Sigmoid colon (tissue), 6 donors: ENCODE measurements at regions not wholly inside any gene's neighbourhood (a gene's known extent, or its start where the extent isn't known, plus 50 kb on each side); places are given as distances from the start of the nearest gene placed in this dataset.

Experiments used
- DNase-seq: peaks from one replicate; pipeline ENCODE4 v3.0.0-alpha.2; 2019
- H3K27ac ChIP-seq, 4 donors: fragments of 200-600 bp; sonication (generic); one replicate each; pipeline ENCODE4 v1.5.1; 2016 to 2019; ENCODE audit warnings: mild to moderate bottlenecking in 1 of 4
- H3K27me3 ChIP-seq, 3 donors: fragments of 200-600 bp; sonication (generic); one replicate each; pipeline ENCODE4 v1.5.1; 2019; ENCODE audit warnings: mild to moderate bottlenecking in 1 of 3
- H3K36me3 ChIP-seq, 4 donors: fragments of 200-600 bp; sonication (generic); one replicate each; pipeline ENCODE4 v1.5.1; 2016 to 2019
- H3K4me1 ChIP-seq, 4 donors: fragments of 200-600 bp; sonication (generic); one replicate each; pipeline ENCODE4 v1.5.1; 2017 to 2019
- H3K4me3 ChIP-seq, 4 donors: fragments of 200-600 bp; sonication (generic); one replicate each; pipeline ENCODE4 v1.5.1; 2017 to 2019; ENCODE audit warnings: mild to moderate bottlenecking in 2 of 4, moderate library complexity in 1 of 4
- H3K9me3 ChIP-seq, 4 donors: fragments of 200-600 bp in 3 of 4; sonication (generic) in 3 of 4; one replicate each; pipeline versions ENCODE4 v1.5.1 to v1.6.1; 2013 to 2019
- CTCF ChIP-seq, 4 experiments: fragments of 450-650 bp in 3 of 4; fragments of 200-600 bp in 1 of 4; IDR thresholded peaks; one replicate each; pipeline ENCODE4 v1.5.1; 2016 to 2019; ENCODE audit warnings: antibody characterized with exemption in 4 of 4, mild to moderate bottlenecking in 3 of 4, moderate library complexity in 2 of 4
- EP300 ChIP-seq, 4 donors: sonication (generic); formaldehyde crosslinking; IDR thresholded peaks; one replicate each; pipeline ENCODE4 v1.6.1; 2017; ENCODE audit warnings: antibody characterized with exemption in 4 of 4
- POLR2A ChIP-seq, 2 donors: fragments of 450-650 bp; IDR thresholded peaks; one replicate each; pipeline ENCODE4 v1.6.1; 2016; ENCODE audit warnings: antibody characterized with exemption in 2 of 2, mild to moderate bottlenecking in 2 of 2, moderate library complexity in 2 of 2
- POLR2AphosphoS5 ChIP-seq, 4 donors: sonication (generic); formaldehyde crosslinking; IDR thresholded peaks; one replicate each; pipeline ENCODE4 v1.6.1; 2017; ENCODE audit warnings: antibody characterized with exemption in 4 of 4
- WGBS, 2 donors: extraction: QIAGEN DNeasy Blood & Tissue Kit; methylation state at CpG; one replicate each; pipeline ENCODE4 v1.1.7; 2013; 5-methylcytosine and 5-hydroxymethylcytosine counted together
- intact Hi-C: fragments of 100-400 bp; cut with DNase I; formaldehyde crosslinking; loops from one replicate; pipeline ENCODE4 v1.15.1; 2023
- donor health status: healthy with polysubstance abuse.
- donor health status: healthy.

- intact Hi-C loops, result no loop called here
- TF ChIP-seq CTCF (IDR thresholded peaks at IDR 0.05) (no peak), POLR2A (IDR thresholded peaks at IDR 0.05) (no peak), EP300 (IDR thresholded peaks at IDR 0.05) (no peak), POLR2AphosphoS5 (IDR thresholded peaks at IDR 0.05) (no peak)
- 73 to 82% methylated on average over 5 of the region's 5 CpGs for WGBS, 2 donors
- Histone ChIP-seq H3K4me1 (peaks cover 0 to 12% (median 0%) of the 10 kb centered on the region in 4 donors), H3K4me3 (no peak overlapping the region), H3K36me3 (no peaks in the 10 kb centered on the region), H3K27ac (no peak overlapping the region), H3K27me3 (no peaks in the 10 kb centered on the region), H3K9me3 (peaks cover 0 to 2% (median 0%) of the 10 kb centered on the region in 4 donors)
- no peak for DNase-seq
Observed at GRCh38 chr6:159493898-159494585, 199.0 kb downstream of the SOD2 start.

- Histone ChIP-seq H3K4me3 (no peak overlapping the region), H3K27ac (no peak overlapping the region), H3K36me3 (no peaks in the 10 kb centered on the region), H3K4me1 (peaks cover 0 to 12% (median 0%) of the 10 kb centered on the region in 4 donors), H3K27me3 (no peaks in the 10 kb centered on the region), H3K9me3 (peaks cover 0 to 2% (median 0%) of the 10 kb centered on the region in 4 donors)
- no peak for DNase-seq
- intact Hi-C loops, result no loop called here
- 89% methylated on average over 15 of the region's 15 CpGs for WGBS, 2 donors
- TF ChIP-seq POLR2A (IDR thresholded peaks at IDR 0.05), result no peak
Observed at GRCh38 chr6:159493231-159493897, 199.7 kb downstream of the SOD2 start.

- Histone ChIP-seq H3K4me1 (peaks cover 0 to 12% (median 0%) of the 10 kb centered on the region in 4 donors), H3K27me3 (no peaks in the 10 kb centered on the region), H3K36me3 (no peaks in the 10 kb centered on the region), H3K9me3 (no peaks in the 10 kb centered on the region), H3K27ac (peak overlapping the region in 2 of 4 donors; percentile 53 to 55), H3K4me3 (no peak overlapping the region)
- DNase-seq, result peak; percentile 83
- TF ChIP-seq POLR2AphosphoS5 (IDR thresholded peaks at IDR 0.05) (peak in 2 of 4 donors; percentile 40 to 53), CTCF (IDR thresholded peaks at IDR 0.05) (no peak), EP300 (IDR thresholded peaks at IDR 0.05) (no peak)
- intact Hi-C loops, result no loop called here
- WGBS, 2 donors, result 25 to 54% methylated on average over 6 of the region's 6 CpGs
Observed at GRCh38 chr6:159490298-159490937, 202.6 kb downstream of the SOD2 start.

GRCh38 chr6:159487636-159488035 is 205.4 kb downstream of the SOD2 start:
- Histone ChIP-seq H3K27me3 (no peaks in the 10 kb centered on the region), H3K27ac (no peak overlapping the region), H3K4me3 (no peak overlapping the region), H3K36me3 (no peaks in the 10 kb centered on the region), H3K9me3 (no peaks in the 10 kb centered on the region), H3K4me1 (peaks cover 0 to 12% (median 0%) of the 10 kb centered on the region in 4 donors)
- intact Hi-C loops, result no loop called here
- TF ChIP-seq EP300 (IDR thresholded peaks at IDR 0.05) (no peak), CTCF (IDR thresholded peaks at IDR 0.05) (no peak), POLR2A (IDR thresholded peaks at IDR 0.05) (no peak), POLR2AphosphoS5 (IDR thresholded peaks at IDR 0.05) (no peak)
- 54 to 70% methylated on average over 2 of the region's 2 CpGs for WGBS, 2 donors
- DNase-seq, result no peak

- Histone ChIP-seq H3K4me3 (no peak overlapping the region), H3K9me3 (no peaks in the 10 kb centered on the region), H3K27me3 (no peaks in the 10 kb centered on the region), H3K4me1 (no peaks in the 10 kb centered on the region), H3K27ac (no peak overlapping the region), H3K36me3 (no peaks in the 10 kb centered on the region)
- no peak for TF ChIP-seq POLR2A (IDR thresholded peaks at IDR 0.05)
- no peak for TF ChIP-seq EP300 (IDR thresholded peaks at IDR 0.05)
- no peak for TF ChIP-seq CTCF (IDR thresholded peaks at IDR 0.05)
- no peak for TF ChIP-seq POLR2AphosphoS5 (IDR thresholded peaks at IDR 0.05)
- no peak for DNase-seq
- intact Hi-C loops, result no loop called here
- 69 to 76% methylated on average over 3 of the region's 3 CpGs for WGBS, 2 donors
Observed at GRCh38 chr6:159483259-159483658, 209.8 kb downstream of the SOD2 start.
